WTC11 (cell line): ENCODE measurements at regions not wholly inside any gene's neighbourhood (a gene's known extent, or its start where the extent isn't known, plus 50 kb on each side); places are given as distances from the start of the nearest gene placed in this dataset.

Experiments
- ATAC-seq: fragments of 200-7000 bp; cut with Tn5 transposase; 2 replicates; pipeline ENCODE4 v1.10.0; 2021; ENCODE audit warnings: mild to moderate bottlenecking, moderate library complexity
- CTCF ChIA-PET: fragments of 300-600 bp; sonication (Branson Sonifier 250); formaldehyde crosslinking; loops from one replicate; lab custom pipeline; 2021; ENCODE audit warnings: antibody characterized with exemption; lab: Charles Lee
- POLR2A ChIA-PET: fragments of 350-600 bp; sonication (Branson Sonifier 250); formaldehyde crosslinking; loops from one replicate; lab custom pipeline; 2021; ENCODE audit warnings: antibody characterized with exemption; lab: Charles Lee
- DNase-seq: peaks from one replicate; pipeline ENCODE4 v3.0.0; 2021; ENCODE audit warnings: low spot score
- H3K27ac Mint-ChIP-seq: 2 replicates; pipeline ENCODE4 v1.8.0; 2021; ENCODE audit warnings: mixed read lengths
- H3K27me3 Mint-ChIP-seq: 2 replicates; pipeline ENCODE4 v1.8.0; 2021; ENCODE audit warnings: low read depth, mild to moderate bottlenecking, moderate library complexity, mixed read lengths
- H3K36me3 Mint-ChIP-seq: 2 replicates; pipeline ENCODE4 v1.8.0; 2021; ENCODE audit warnings: mixed read lengths
- H3K4me1 Mint-ChIP-seq: 2 replicates; pipeline ENCODE4 v1.8.0; 2022; ENCODE audit warnings: mixed read lengths
- H3K4me3 Mint-ChIP-seq: 2 replicates; pipeline ENCODE4 v1.8.0; 2021; ENCODE audit warnings: mild to moderate bottlenecking, moderate library complexity, mixed read lengths
- H3K9me3 Mint-ChIP-seq: 2 replicates; pipeline ENCODE4 v1.8.0; 2021; ENCODE audit warnings: mixed read lengths
- FOXK1 ChIP-seq: sonication (generic); formaldehyde crosslinking; IDR thresholded peaks from 2 replicates; pipeline ENCODE4 v1.8.0; 2022; ENCODE audit warnings: mild to moderate bottlenecking, moderate library complexity, missing genetic modification reagents
- GRHL2 ChIP-seq: fragments of 250-450 bp; sonication (Bioruptor Pico); IDR thresholded peaks from 2 replicates; pipeline ENCODE4 v1.8.0; 2022; ENCODE audit warnings: mild to moderate bottlenecking, moderate library complexity; ENCODE audit not compliant: insufficient replicate concordance, severe bottlenecking
- IRF2 ChIP-seq: sonication (generic); formaldehyde crosslinking; IDR thresholded peaks from 2 replicates; pipeline ENCODE4 v1.8.0; 2022; ENCODE audit warnings: low read depth, missing genetic modification reagents, borderline replicate concordance
- KAT7 ChIP-seq: sonication (generic); formaldehyde crosslinking; IDR thresholded peaks from 2 replicates; pipeline ENCODE4 v1.8.1; 2023; ENCODE audit warnings: missing genetic modification reagents, mild to moderate bottlenecking, borderline replicate concordance
- NFE2L1 ChIP-seq: sonication (generic); formaldehyde crosslinking; IDR thresholded peaks from 2 replicates; pipeline ENCODE4 v1.8.1; 2023; ENCODE audit warnings: missing genetic modification reagents
- NFYB ChIP-seq: sonication (generic); formaldehyde crosslinking; conservative IDR thresholded peaks from 2 replicates; pipeline ENCODE4 v1.8.0; 2022; ENCODE audit warnings: low read depth, missing genetic modification reagents
- SOX15 ChIP-seq: fragments of 250-450 bp; sonication (Bioruptor Pico); IDR thresholded peaks from 2 replicates; pipeline ENCODE4 v1.9.0; 2021; ENCODE audit warnings: mild to moderate bottlenecking
- ZNF263 ChIP-seq: sonication (generic); formaldehyde crosslinking; IDR thresholded peaks from 2 replicates; pipeline ENCODE4 v1.8.1; 2022; ENCODE audit warnings: low read depth, mild to moderate bottlenecking, moderate library complexity, missing genetic modification reagents
- TF ChIP-seq, protein P1 (sequence below): sonication (generic); formaldehyde crosslinking; IDR thresholded peaks from 2 replicates; pipeline ENCODE4 v1.8.1; 2022; ENCODE audit warnings: low read depth, missing genetic modification reagents, borderline replicate concordance
- TF ChIP-seq, protein P2 (sequence below): sonication (generic); formaldehyde crosslinking; IDR thresholded peaks from 2 replicates; pipeline ENCODE4 v1.8.1; 2023; ENCODE audit warnings: mild to moderate bottlenecking, missing genetic modification reagents, moderate library complexity
- TF ChIP-seq, protein P3 (sequence below): sonication (generic); formaldehyde crosslinking; IDR thresholded peaks from 2 replicates; pipeline ENCODE4 v1.8.0; 2022; ENCODE audit warnings: mild to moderate bottlenecking, missing genetic modification reagents
- TF ChIP-seq, protein P4 (sequence below): fragments of 250-450 bp; sonication (Bioruptor Pico); IDR thresholded peaks from 2 replicates; pipeline ENCODE4 v1.9.0; 2021; ENCODE audit warnings: mild to moderate bottlenecking, borderline replicate concordance
- TF ChIP-seq, protein P5 (sequence below): fragments of 200-600 bp; IDR thresholded peaks from 2 replicates; pipeline ENCODE4 v1.8.0; 2022; ENCODE audit warnings: antibody characterized with exemption
- TF ChIP-seq, protein P6 (sequence below): sonication (generic); formaldehyde crosslinking; conservative IDR thresholded peaks from 2 replicates; pipeline ENCODE4 v1.8.1; 2023; ENCODE audit warnings: mild to moderate bottlenecking, low read depth, missing genetic modification reagents, moderate library complexity

DNA sequence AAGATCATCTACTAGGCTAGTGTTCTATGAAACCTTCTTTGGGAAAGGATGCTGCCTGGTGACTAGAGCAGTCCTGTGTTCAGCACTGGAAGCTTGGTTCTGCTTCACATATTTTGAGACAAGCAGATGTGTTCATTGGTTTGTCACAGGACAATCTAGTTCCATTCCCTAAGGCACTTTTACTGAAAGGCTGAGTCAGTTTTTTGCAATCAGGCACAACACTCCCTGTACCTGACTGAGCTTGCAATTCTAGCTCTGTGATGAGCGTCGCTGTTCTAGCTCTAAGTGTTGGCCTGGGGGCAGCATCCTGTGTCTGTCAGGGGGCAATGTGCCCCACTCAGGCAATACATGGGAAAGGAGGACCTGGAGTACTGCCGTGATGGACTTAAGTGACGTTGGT is 144.4 kb downstream of the CAND1 start:
- Mint-ChIP-seq H3K36me3 (no peaks in the 10 kb centered on the region), H3K9me3 (peaks cover 12% of the 10 kb centered on the region), H3K4me3 (no peak overlapping the region), H3K27ac (no peak overlapping the region), H3K4me1 (peaks cover 22% of the 10 kb centered on the region), H3K27me3 (no peaks in the 10 kb centered on the region; the same call in 1 of the 2 replicates)
- no peak for DNase-seq
- ChIA-PET POLR2A (no interaction called here), CTCF (interaction anchor here (1.6 to 2.6 kb wide), 4 partner anchors 28 to 527 kb away, joined by 3 to 84 read pairs (median 5); partner anchors contain the start of gene DYRK2)
- ATAC-seq = no peak; the same call in 1 of the 2 replicates
- no peak for TF ChIP-seq NFE2L1 (CRISPR knock-in tag)
- TF ChIP-seq, protein P1, sequence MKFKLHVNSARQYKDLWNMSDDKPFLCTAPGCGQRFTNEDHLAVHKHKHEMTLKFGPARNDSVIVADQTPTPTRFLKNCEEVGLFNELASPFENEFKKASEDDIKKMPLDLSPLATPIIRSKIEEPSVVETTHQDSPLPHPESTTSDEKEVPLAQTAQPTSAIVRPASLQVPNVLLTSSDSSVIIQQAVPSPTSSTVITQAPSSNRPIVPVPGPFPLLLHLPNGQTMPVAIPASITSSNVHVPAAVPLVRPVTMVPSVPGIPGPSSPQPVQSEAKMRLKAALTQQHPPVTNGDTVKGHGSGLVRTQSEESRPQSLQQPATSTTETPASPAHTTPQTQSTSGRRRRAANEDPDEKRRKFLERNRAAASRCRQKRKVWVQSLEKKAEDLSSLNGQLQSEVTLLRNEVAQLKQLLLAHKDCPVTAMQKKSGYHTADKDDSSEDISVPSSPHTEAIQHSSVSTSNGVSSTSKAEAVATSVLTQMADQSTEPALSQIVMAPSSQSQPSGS (CRISPR knock-in tag) = no peak
- no peak for TF ChIP-seq GRHL2 (CRISPR knock-in tag)
- TF ChIP-seq IRF2 = no peak
- TF ChIP-seq, protein P2, sequence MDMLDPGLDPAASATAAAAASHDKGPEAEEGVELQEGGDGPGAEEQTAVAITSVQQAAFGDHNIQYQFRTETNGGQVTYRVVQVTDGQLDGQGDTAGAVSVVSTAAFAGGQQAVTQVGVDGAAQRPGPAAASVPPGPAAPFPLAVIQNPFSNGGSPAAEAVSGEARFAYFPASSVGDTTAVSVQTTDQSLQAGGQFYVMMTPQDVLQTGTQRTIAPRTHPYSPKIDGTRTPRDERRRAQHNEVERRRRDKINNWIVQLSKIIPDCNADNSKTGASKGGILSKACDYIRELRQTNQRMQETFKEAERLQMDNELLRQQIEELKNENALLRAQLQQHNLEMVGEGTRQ = no peak
- TF ChIP-seq SOX15 (CRISPR knock-in tag) = no peak
- TF ChIP-seq, protein P3, sequence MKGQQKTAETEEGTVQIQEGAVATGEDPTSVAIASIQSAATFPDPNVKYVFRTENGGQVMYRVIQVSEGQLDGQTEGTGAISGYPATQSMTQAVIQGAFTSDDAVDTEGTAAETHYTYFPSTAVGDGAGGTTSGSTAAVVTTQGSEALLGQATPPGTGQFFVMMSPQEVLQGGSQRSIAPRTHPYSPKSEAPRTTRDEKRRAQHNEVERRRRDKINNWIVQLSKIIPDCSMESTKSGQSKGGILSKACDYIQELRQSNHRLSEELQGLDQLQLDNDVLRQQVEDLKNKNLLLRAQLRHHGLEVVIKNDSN = no peak
- TF ChIP-seq FOXK1 (CRISPR knock-in tag) = no peak
- TF ChIP-seq KAT7 = no peak
- no peak for TF ChIP-seq ZNF263
- TF ChIP-seq, protein P4, sequence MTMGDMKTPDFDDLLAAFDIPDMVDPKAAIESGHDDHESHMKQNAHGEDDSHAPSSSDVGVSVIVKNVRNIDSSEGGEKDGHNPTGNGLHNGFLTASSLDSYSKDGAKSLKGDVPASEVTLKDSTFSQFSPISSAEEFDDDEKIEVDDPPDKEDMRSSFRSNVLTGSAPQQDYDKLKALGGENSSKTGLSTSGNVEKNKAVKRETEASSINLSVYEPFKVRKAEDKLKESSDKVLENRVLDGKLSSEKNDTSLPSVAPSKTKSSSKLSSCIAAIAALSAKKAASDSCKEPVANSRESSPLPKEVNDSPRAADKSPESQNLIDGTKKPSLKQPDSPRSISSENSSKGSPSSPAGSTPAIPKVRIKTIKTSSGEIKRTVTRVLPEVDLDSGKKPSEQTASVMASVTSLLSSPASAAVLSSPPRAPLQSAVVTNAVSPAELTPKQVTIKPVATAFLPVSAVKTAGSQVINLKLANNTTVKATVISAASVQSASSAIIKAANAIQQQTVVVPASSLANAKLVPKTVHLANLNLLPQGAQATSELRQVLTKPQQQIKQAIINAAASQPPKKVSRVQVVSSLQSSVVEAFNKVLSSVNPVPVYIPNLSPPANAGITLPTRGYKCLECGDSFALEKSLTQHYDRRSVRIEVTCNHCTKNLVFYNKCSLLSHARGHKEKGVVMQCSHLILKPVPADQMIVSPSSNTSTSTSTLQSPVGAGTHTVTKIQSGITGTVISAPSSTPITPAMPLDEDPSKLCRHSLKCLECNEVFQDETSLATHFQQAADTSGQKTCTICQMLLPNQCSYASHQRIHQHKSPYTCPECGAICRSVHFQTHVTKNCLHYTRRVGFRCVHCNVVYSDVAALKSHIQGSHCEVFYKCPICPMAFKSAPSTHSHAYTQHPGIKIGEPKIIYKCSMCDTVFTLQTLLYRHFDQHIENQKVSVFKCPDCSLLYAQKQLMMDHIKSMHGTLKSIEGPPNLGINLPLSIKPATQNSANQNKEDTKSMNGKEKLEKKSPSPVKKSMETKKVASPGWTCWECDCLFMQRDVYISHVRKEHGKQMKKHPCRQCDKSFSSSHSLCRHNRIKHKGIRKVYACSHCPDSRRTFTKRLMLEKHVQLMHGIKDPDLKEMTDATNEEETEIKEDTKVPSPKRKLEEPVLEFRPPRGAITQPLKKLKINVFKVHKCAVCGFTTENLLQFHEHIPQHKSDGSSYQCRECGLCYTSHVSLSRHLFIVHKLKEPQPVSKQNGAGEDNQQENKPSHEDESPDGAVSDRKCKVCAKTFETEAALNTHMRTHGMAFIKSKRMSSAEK (CRISPR knock-in tag) = no peak

DNA sequence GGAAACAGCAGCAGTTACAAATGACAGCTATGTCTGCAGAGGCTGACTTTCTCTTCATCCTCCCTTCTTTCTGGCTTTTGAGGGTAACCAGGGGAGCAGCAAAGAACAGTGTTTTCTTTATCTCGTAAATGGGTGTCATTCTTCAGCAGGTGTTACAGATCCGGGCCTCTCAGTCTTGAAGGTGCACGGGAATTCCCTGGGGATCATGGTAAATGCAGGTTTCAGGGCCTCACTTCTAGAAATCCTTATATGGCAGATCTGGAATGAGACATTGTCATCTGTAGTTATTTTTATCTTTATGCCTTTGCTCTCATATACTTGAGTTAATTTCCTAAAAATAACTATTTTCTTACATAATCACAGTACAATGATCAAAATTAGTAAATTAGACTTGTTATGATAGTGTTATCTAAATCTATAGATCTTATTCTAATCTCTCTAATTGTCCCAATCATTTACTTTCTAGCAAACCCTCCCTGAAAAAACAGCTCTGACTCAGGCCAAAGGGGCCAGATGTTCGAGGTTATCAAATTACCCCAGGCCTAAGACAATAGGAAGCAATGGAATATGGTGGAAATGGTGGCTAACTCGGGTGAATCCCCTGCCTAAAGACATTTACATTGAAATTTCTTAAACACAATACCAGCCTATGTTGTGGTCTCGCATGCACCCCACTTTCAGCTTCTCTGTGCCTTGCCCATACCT is 145.0 kb downstream of the CAND1 start:
- ChIA-PET POLR2A (no interaction called here), CTCF (interaction anchor here (1.0 to 2.6 kb wide), 6 partner anchors 11 to 527 kb away, joined by 3 to 84 read pairs (median 4); partner anchors contain the start of gene DYRK2)
- Mint-ChIP-seq H3K27me3 (no peaks in the 10 kb centered on the region; the same call in 1 of the 2 replicates), H3K9me3 (peaks cover 9% of the 10 kb centered on the region), H3K4me1 (peaks cover 24% of the 10 kb centered on the region), H3K27ac (no peak overlapping the region), H3K4me3 (no peak overlapping the region), H3K36me3 (no peaks in the 10 kb centered on the region)
- ATAC-seq (no peak), DNase-seq (no peak)
- no peak for TF ChIP-seq NFYB (CRISPR knock-in tag)
- TF ChIP-seq, protein P5, sequence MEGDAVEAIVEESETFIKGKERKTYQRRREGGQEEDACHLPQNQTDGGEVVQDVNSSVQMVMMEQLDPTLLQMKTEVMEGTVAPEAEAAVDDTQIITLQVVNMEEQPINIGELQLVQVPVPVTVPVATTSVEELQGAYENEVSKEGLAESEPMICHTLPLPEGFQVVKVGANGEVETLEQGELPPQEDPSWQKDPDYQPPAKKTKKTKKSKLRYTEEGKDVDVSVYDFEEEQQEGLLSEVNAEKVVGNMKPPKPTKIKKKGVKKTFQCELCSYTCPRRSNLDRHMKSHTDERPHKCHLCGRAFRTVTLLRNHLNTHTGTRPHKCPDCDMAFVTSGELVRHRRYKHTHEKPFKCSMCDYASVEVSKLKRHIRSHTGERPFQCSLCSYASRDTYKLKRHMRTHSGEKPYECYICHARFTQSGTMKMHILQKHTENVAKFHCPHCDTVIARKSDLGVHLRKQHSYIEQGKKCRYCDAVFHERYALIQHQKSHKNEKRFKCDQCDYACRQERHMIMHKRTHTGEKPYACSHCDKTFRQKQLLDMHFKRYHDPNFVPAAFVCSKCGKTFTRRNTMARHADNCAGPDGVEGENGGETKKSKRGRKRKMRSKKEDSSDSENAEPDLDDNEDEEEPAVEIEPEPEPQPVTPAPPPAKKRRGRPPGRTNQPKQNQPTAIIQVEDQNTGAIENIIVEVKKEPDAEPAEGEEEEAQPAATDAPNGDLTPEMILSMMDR = no peak
- TF ChIP-seq, protein P3 = no peak
- TF ChIP-seq, protein P6, sequence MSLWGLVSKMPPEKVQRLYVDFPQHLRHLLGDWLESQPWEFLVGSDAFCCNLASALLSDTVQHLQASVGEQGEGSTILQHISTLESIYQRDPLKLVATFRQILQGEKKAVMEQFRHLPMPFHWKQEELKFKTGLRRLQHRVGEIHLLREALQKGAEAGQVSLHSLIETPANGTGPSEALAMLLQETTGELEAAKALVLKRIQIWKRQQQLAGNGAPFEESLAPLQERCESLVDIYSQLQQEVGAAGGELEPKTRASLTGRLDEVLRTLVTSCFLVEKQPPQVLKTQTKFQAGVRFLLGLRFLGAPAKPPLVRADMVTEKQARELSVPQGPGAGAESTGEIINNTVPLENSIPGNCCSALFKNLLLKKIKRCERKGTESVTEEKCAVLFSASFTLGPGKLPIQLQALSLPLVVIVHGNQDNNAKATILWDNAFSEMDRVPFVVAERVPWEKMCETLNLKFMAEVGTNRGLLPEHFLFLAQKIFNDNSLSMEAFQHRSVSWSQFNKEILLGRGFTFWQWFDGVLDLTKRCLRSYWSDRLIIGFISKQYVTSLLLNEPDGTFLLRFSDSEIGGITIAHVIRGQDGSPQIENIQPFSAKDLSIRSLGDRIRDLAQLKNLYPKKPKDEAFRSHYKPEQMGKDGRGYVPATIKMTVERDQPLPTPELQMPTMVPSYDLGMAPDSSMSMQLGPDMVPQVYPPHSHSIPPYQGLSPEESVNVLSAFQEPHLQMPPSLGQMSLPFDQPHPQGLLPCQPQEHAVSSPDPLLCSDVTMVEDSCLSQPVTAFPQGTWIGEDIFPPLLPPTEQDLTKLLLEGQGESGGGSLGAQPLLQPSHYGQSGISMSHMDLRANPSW (CRISPR knock-in tag) = no peak
